CD4-positive, alpha-beta T cell treated with Interleukin-4 for 1 hour (primary cell): ENCODE measurements at regions not wholly inside any gene's neighbourhood (a gene's known extent, or its start where the extent isn't known, plus 50 kb on each side); places are given as distances from the start of the nearest gene placed in this dataset.
"Not testable (repeated sequence)": the region's sequence is repeated elsewhere in the genome, so short reads cannot be mapped to it uniquely, and the experiment has no call there.

Experiments
- DNase-seq, 2 donors: peaks; one replicate each; pipeline ENCODE4 v3.0.0-alpha.2; 2020 to 2022

- DNase-seq = no peak
These were observed 136.9 kb upstream of the PALS2 start for GRCh38 chr7:24436131-24436920.

GRCh38 chr7:24438232-24438631 lies 135.0 kb upstream of the PALS2 start:
- no peak for DNase-seq

GRCh38 chr7:24439104-24439503 lies 134.1 kb upstream of the PALS2 start:
- DNase-seq = not testable (repeated sequence)

GRCh38 chr7:24440892-24441291 lies 132.4 kb upstream of the PALS2 start:
- no peak for DNase-seq

GRCh38 chr7:24441314-24442027 lies 131.8 kb upstream of the PALS2 start:
- peak in 1 of 2 donors; percentile 14 for DNase-seq

- DNase-seq = peak in 1 of 2 donors; percentile 16
These were observed 131.0 kb upstream of the PALS2 start for GRCh38 chr7:24442170-24442777.

GRCh38 chr7:24444666-24445440 lies 128.4 kb upstream of the PALS2 start:
- DNase-seq = no peak

- DNase-seq = no peak
These were observed 125.2 kb upstream of the PALS2 start for GRCh38 chr7:24448038-24448437.

GRCh38 chr7:24449416-24449815 lies 123.8 kb upstream of the PALS2 start:
- not testable (repeated sequence) for DNase-seq

GRCh38 chr7:24455813-24456525 lies 117.3 kb upstream of the PALS2 start:
- DNase-seq = no peak

GRCh38 chr7:24456526-24457218 lies 116.6 kb upstream of the PALS2 start:
- no peak for DNase-seq

- DNase-seq = no peak
These were observed 116.1 kb upstream of the PALS2 start for GRCh38 chr7:24457219-24457558.

- DNase-seq = no peak
These were observed 111.1 kb upstream of the PALS2 start for GRCh38 chr7:24462117-24462516.

GRCh38 chr7:24462984-24463383 lies 110.3 kb upstream of the PALS2 start:
- no peak for DNase-seq

- DNase-seq = no peak
These were observed 109.8 kb upstream of the PALS2 start for GRCh38 chr7:24463474-24463873.

- no peak for DNase-seq
These were observed 108.4 kb upstream of the PALS2 start for GRCh38 chr7:24464861-24465260.

GRCh38 chr7:24466168-24466768 lies 107.0 kb upstream of the PALS2 start:
- DNase-seq = no peak

GRCh38 chr7:24469118-24469517 lies 104.1 kb upstream of the PALS2 start:
- no peak for DNase-seq

GRCh38 chr7:24472093-24472492 lies 101.2 kb upstream of the PALS2 start:
- DNase-seq = no peak

- DNase-seq = no peak
These were observed 97.9 kb upstream of the PALS2 start for GRCh38 chr7:24475166-24475961.

- DNase-seq = no peak
These were observed 97.0 kb upstream of the PALS2 start for GRCh38 chr7:24476227-24476626.
